Ishikawa (cell line): ENCODE measurements at regions not wholly inside any gene's neighbourhood (a gene's known extent, or its start where the extent isn't known, plus 50 kb on each side); places are given as distances from the start of the nearest gene placed in this dataset.

Experiments
- CEBPB ChIP-seq: IDR thresholded peaks from 2 replicates; pipeline ENCODE4 v1.6.1; 2012
- CREB1 ChIP-seq: IDR thresholded peaks from 2 replicates; pipeline ENCODE4 v1.6.1; 2012; ENCODE audit warnings: low read depth
- EGR1 ChIP-seq: IDR thresholded peaks from 2 replicates; pipeline ENCODE4 v1.6.1; 2012
- EP300 ChIP-seq: IDR thresholded peaks from 2 replicates; pipeline ENCODE4 v1.6.1; 2012; ENCODE audit warnings: borderline replicate concordance
- FOXM1 ChIP-seq: IDR thresholded peaks from 2 replicates; pipeline ENCODE4 v1.6.1; 2012; ENCODE audit warnings: low read depth, borderline replicate concordance
- NFIC ChIP-seq: IDR thresholded peaks from 2 replicates; pipeline ENCODE4 v1.6.1; 2012
- RAD21 ChIP-seq: IDR thresholded peaks from 2 replicates; pipeline ENCODE4 v1.6.1; 2012; ENCODE audit warnings: low read depth
- TAF1 ChIP-seq: IDR thresholded peaks from 2 replicates; pipeline ENCODE4 v1.6.1; 2012; ENCODE audit warnings: low read depth, mild to moderate bottlenecking
- YY1 ChIP-seq: IDR thresholded peaks from 2 replicates; pipeline ENCODE4 v1.6.1; 2012; ENCODE audit warnings: low read depth
- ZBTB7A ChIP-seq: IDR thresholded peaks from 2 replicates; pipeline ENCODE4 v1.6.1; 2012; ENCODE audit warnings: low read depth
- TF ChIP-seq, protein P1 (sequence below): IDR thresholded peaks from 2 replicates; pipeline ENCODE4 v1.6.1; 2012
- TF ChIP-seq, protein P2 (sequence below): IDR thresholded peaks from 2 replicates; pipeline ENCODE4 v1.6.1; 2012; ENCODE audit warnings: low read depth, mild to moderate bottlenecking
- TF ChIP-seq, protein P3 (sequence below): IDR thresholded peaks from 2 replicates; pipeline ENCODE4 v1.6.1; 2012

DNA sequence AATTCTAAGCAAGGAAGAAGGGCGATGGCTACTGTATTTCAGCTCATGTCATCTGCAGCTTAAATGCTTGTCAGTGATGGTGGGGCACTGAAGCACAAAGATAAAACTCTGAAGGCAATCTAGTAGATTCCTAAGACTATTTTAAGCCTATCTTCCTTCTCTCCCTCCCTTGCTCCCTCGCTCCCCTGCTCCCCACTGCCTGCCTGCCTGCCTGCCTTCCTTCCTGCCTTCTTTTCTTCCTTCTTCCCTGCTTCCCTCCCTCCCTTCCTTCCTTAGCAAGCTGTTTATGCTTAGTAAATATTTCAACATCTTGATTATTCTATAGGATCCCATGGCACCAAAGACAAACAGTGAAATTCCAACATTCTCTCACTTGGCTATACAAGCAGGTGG is 99.6 kb downstream of the OXSM start:
- TF ChIP-seq RAD21 (no peak), FOXM1 (no peak), TAF1 (no peak), CREB1 (no peak), EP300 (no peak), CEBPB (no peak), NFIC (no peak), EGR1 (no peak), YY1 (no peak), ZBTB7A (no peak)
- TF ChIP-seq, protein P1, sequence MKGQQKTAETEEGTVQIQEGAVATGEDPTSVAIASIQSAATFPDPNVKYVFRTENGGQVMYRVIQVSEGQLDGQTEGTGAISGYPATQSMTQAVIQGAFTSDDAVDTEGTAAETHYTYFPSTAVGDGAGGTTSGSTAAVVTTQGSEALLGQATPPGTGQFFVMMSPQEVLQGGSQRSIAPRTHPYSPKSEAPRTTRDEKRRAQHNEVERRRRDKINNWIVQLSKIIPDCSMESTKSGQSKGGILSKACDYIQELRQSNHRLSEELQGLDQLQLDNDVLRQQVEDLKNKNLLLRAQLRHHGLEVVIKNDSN: no peak
- TF ChIP-seq, protein P2, sequence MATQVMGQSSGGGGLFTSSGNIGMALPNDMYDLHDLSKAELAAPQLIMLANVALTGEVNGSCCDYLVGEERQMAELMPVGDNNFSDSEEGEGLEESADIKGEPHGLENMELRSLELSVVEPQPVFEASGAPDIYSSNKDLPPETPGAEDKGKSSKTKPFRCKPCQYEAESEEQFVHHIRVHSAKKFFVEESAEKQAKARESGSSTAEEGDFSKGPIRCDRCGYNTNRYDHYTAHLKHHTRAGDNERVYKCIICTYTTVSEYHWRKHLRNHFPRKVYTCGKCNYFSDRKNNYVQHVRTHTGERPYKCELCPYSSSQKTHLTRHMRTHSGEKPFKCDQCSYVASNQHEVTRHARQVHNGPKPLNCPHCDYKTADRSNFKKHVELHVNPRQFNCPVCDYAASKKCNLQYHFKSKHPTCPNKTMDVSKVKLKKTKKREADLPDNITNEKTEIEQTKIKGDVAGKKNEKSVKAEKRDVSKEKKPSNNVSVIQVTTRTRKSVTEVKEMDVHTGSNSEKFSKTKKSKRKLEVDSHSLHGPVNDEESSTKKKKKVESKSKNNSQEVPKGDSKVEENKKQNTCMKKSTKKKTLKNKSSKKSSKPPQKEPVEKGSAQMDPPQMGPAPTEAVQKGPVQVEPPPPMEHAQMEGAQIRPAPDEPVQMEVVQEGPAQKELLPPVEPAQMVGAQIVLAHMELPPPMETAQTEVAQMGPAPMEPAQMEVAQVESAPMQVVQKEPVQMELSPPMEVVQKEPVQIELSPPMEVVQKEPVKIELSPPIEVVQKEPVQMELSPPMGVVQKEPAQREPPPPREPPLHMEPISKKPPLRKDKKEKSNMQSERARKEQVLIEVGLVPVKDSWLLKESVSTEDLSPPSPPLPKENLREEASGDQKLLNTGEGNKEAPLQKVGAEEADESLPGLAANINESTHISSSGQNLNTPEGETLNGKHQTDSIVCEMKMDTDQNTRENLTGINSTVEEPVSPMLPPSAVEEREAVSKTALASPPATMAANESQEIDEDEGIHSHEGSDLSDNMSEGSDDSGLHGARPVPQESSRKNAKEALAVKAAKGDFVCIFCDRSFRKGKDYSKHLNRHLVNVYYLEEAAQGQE: no peak
- TF ChIP-seq, protein P3, sequence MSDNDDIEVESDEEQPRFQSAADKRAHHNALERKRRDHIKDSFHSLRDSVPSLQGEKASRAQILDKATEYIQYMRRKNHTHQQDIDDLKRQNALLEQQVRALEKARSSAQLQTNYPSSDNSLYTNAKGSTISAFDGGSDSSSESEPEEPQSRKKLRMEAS: no peak
